Medulla oblongata (tissue), 1 donor: ENCODE measurements at regions not wholly inside any gene's neighbourhood (a gene's known extent, or its start where the extent isn't known, plus 50 kb on each side); places are given as distances from the start of the nearest gene placed in this dataset.
A peak's percentile ranks its signal among the peaks of the same experiment; 100 is the strongest.

Experiments
- DNase-seq: peaks from one replicate; pipeline ENCODE4 v3.0.0-alpha.2; 2015; ENCODE audit errors: extremely low spot score

DNA sequence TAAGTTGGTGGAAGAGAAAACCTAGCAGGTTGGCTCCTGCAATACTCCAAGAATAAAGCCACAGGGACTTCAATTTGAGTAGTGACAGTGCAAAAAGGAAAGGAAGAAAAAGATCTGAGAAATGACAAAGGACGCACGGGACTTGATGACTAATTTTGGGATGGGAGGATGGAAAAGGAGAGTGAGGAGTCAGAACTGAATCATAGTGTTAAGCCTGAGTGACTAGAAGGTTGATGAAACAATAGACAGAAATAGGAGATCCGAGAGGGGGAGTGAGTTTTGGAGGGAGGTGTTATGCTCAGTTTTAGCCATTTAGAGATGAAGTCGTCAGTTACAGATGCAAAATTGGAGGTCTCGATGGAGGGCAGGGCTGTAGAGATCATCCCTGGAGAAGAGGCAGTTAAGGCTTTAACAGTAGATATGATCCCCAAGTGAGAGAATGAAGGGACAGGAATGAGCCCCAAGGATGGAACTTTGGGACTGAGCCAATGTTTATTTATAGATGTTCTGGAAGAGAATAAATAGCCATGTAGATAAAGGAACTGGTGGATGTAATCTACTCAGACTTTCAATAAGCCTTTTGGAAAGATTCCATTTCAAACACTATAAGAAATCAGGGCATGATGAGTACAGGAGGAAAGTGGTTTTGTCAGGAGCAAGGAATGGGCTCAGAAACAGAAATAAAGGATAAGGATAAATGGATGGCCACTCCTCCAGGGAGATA is 108.9 kb upstream of the NCAM1 start:
- no peak for DNase-seq

GRCh38 chr11:112856133-112856532 is 105.1 kb upstream of the NCAM1 start:
- DNase-seq, result no peak

GRCh38 chr11:112856591-112856990 is 104.6 kb upstream of the NCAM1 start:
- DNase-seq, result no peak

DNA sequence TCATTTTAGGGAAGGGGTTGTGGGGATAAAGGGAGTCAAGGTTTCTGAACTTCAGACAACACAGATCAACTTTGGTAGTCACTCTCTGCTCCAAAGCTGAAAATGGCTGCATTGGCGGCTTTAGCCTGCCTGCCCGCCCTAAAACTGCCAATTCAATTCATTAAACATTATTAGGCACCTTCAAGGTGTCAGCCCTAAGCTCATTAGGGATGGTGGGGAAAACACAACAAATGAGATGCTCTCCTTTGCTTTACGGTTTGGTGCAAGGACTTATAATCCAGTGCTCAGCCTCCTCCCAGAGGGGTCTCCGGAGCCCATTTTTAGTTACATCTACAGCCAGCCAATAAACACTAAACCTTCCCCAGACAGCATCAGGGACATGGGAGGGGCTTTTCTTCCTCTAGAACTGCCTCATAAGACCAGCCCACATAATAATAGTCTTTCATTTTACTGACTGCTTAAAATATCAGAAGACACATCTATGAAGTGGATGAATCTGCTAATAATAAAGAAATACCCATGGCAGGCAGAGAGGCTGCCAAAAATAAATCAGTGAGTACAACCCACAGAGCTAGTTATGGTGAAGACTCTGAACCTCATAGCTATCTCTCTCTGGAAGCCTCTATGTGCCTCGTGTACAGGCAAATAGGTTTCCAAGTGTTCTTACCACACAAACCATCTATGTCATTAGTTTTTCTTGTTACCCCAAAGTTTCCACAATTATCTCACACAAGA is 102.8 kb upstream of the NCAM1 start:
- no peak for DNase-seq

GRCh38 chr11:112859787-112860186 is 101.4 kb upstream of the NCAM1 start:
- no peak for DNase-seq

DNA sequence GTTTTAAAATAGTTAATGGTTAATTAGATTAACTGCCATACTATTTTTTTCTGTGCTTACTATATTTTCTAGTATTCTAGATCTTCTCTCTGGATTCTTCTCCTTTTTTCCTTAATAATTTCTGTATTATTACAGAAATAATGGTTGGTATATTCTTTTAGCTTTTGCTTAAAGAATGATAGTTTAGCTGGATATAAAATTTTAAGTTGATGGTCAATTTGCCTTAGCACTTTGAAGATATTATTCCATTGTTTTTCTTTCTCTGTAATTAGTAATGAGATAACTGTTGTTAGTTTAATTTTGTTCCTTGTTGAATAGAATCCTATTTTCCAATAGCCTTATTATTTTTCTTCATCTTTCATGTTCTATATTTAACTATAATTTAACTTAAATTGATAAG is 99.9 kb upstream of the NCAM1 start:
- DNase-seq, result no peak

GRCh38 chr11:112863305-112863704 is 97.9 kb upstream of the NCAM1 start:
- DNase-seq, result no peak

GRCh38 chr11:112864672-112865071 is 96.5 kb upstream of the NCAM1 start:
- no peak for DNase-seq

GRCh38 chr11:112871909-112872500 is 89.2 kb upstream of the NCAM1 start:
- DNase-seq, result no peak

GRCh38 chr11:112874980-112875379 is 86.2 kb upstream of the NCAM1 start:
- no peak for DNase-seq

DNA sequence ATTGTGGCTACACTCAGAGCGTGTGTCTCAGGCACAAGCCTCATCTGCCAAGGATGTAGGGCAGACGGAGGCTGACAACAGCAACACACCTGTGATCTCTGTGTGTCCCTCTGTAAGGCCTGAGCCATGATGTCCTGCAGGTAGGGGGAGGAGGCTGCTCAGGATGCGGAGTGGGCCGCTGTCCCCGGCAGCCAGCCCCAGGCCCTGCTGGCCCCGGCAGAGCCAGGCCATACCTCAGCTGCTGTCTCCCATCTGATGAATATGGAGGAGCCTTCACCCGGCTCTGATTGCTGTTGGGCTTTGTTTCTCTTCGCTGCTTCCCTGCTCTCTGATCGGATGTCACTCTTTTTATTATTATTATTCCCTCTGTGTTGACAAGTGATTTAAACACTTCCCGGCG is 83.6 kb upstream of the NCAM1 start:
- no peak for DNase-seq

- peak; percentile 32 for DNase-seq
Observed at GRCh38 chr11:112878033-112878601, 83.1 kb upstream of the NCAM1 start.

GRCh38 chr11:112880495-112880894 is 80.7 kb upstream of the NCAM1 start:
- no peak for DNase-seq

DNA sequence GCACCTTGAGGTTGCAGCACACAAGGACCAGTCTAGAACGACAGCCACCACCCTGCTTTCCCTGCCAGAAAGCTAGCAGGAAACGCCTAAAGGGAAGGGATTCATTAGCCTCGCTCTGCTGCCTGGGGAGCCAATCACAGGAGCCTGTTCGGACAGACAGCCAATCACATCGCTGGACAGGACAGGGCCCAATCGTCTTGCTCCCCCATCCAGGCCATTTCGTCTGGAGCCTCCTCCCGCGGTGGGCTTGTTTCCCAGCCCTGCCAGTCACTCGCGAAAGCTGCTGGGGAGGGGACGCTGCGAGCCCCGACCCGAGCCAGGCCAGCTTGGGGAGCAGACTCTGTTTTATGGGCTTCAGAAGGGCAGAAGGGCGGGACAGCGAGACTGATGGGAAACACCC is 79.8 kb upstream of the NCAM1 start:
- DNase-seq, result peak; percentile 96

DNA sequence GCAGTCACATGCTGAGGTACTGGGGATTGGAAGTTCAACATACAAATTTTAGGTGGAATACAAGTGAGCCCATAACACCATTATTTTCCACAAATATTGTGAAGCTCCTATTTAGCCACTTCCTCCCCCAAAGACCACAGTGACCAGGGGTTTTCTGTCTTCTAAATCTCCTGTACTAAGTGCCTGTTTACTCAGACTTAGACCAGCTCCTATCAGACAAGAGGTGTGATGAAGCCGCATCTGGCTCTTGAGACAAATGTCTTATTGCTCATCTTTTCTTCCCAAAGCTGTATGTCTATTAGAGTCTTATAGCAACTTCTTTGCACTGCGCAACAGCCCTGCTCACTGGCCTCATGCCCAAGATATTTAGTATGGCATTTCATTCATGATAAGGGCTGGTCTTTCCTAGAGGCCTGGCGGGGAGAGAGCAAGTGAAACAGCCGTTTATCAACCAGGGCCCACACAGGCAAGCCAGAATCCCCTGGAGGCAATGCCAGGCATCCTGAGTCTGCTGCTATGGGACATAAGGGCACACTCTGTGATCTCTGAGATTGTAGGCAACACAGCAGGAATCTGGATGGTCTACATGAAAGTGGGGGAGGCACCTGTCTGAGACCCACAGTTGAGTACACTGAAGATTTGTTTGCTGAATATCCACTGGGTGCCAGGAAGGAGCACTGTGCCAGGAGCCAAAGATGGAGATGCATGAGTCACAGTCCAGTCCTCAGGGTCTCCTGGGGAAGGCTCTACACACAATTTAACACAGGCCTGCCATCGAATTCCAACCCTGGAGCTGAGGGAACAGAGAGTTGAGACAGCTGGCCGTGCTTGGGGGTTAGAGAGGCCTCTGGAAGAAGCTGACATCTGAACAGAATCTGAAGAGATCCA is 78.5 kb upstream of the NCAM1 start:
- no peak for DNase-seq

DNA sequence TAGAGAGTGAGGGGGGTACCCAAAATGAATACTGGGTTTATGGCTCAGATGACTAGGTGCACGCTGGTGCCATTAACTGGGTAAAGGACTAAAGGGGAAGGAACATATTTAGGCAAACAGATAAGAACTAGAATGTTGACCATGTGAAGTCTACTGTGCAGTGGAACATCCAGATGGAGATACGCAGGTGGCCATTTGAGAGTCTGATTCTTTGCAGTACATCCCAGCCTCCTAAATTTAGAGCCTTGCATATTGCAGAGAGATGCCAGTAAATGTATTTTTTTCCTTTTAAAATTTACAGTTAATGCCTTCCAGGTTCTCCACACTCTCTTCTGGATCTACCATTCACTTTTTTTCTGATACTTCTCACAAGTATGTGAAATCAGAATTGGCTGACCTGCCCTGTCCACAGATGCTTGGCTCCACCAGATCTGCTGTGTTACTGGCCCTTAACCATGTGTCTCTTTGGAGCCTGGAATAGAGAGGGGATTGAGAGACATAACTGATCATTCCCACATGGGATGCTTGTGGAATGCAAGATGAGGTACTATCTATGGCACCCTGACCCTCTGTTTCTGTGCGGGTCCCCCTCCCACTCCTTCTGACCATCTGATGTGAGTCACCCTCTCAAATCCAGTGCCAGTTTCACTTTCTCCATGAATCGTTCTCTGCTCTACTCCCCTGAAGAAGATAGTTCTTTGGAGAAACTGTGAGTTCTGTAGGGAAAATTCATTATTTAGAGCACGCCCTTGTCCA is 77.0 kb upstream of the NCAM1 start:
- DNase-seq, result peak; percentile 33

- no peak for DNase-seq
Observed at GRCh38 chr11:112885744-112886433, 75.3 kb upstream of the NCAM1 start.

DNA sequence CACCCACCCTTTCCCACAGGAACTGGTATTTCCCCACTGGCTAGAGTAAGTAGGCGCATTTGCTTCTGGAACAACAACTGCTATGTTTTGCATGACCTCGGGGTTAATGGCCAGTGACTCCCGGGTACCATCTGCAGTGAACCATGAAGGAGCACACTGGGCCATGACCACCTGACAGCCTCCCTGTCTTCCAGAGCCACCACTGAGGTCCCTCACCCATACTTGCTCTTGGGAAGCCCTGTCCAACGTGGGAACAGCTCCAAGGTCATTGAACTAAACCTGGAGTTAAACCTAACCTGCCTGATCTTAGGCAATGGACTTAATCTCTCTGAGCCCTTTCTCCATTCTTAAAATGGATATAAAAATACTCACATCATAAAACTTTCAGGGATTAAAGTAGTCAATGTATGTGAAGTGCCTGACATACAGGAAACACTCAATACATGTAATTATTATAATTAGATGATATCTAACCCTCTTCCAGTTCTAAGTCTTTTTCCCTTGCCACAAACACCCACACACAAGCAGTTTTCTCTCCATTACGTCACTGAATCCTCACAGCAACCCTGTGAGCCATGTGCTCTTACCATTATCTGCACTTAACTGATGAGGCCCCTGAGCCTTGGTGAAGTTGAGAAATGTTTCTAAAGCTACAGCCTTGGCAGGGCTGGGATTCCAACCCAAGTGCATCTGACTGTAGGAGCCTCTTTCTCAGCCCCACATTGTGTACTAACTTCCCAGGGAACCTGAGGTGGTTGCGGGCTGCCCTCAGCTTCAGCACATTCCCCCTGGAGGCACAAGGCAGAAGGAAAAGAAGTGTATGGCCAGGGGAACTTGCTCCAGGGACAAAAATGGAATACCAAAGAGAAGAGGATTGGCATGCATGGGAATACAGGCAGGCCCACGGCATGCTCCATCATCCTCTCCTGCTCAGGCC is 74.5 kb upstream of the NCAM1 start:
- no peak for DNase-seq

DNA sequence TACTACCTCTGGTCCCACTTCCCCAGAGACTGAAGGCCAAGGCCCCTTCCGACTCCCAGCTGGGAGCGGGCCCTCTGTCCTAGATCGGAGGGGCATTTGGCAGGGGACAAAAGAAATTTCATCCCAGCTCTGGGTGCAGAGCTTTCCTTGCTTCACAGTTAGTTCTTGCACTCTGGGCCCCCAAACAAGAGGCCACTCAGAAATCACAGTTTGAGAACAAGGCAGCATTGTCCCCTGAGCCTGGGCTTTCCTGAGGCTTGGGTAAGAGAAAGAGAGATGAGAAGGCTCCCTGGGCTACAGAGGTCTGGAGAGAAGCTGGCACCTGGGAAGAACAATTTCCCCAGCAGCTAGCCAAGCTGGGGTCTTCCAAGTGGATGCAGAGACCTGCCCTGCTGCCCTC is 71.8 kb upstream of the NCAM1 start:
- DNase-seq, result peak; percentile 87
